NCI-H774 (cell line): ENCODE measurements at regions not wholly inside any gene's neighbourhood (a gene's known extent, or its start where the extent isn't known, plus 50 kb on each side); places are given as distances from the start of the nearest gene placed in this dataset.
"Not testable (repeated sequence)": the region's sequence is repeated elsewhere in the genome, so short reads cannot be mapped to it uniquely, and the experiment has no call there.

Source experiments
- DNase-seq: peaks from one replicate; lab custom pipeline; 2025; lab: John Stamatoyannopoulos, UW

DNA sequence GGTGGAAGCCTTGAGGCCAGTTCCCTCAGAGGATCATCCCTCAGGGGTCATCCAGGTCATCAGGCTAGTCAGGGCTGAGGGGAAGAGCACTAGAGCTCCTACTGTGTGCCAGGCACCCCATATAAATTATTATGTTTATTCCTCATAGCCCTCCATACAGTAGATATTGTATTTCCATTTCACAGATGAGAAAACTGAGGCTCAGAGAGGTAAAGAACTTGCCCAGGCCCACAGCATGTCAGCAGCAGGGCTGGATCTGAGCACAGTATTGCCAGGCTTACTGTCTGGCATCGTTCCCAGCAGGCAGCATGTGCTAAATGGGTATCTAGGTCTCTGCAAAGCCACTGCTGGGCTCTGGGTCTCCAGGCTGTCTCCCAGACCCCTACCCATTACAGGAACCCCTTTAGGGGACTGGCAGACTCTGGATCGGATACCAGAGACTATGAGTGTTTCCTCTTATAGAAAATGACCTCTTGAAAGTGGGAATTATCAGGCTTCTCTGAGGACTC, 153.3 kb downstream of the PTPRU start:
- DNase-seq = no peak

DNA sequence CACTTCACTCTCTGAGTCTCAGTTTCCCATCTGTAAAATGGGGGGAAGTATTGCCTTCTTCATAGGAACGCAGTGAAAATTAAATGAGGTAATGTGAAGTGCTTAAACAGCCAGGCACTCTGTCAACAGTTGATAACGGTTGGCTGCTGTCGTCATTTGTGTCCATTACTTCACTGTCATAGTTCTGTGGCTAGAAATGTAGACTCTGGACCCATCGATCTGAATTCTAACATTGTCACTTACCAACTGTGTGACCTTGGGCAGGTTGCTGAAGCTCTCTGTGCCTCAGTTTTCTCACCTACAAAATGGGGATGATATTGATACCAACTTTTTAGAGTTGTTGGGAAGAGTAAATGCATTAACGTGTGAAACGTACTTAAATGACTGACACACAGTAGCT, 152.6 kb downstream of the PTPRU start:
- no peak for DNase-seq

DNA sequence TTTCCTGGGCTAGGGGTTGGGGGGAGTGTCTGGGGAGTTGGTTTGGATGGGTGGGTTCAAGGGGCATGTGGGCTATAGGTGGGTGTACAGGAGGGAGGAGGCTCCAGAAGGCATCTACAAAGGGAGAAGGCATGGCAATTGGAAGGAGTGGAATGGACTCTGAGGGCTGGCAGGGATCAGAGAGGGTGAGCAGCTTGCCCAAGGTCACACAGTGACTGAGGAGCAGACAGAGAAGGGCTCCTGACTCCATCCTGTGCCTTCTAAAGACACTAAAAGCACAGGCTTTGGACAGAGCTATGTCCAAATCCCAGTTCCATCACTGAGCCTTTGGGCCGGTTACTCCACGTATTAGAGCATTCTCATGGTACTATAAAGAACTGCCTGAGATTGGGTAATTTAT, 151.8 kb downstream of the PTPRU start:
- no peak for DNase-seq

DNA sequence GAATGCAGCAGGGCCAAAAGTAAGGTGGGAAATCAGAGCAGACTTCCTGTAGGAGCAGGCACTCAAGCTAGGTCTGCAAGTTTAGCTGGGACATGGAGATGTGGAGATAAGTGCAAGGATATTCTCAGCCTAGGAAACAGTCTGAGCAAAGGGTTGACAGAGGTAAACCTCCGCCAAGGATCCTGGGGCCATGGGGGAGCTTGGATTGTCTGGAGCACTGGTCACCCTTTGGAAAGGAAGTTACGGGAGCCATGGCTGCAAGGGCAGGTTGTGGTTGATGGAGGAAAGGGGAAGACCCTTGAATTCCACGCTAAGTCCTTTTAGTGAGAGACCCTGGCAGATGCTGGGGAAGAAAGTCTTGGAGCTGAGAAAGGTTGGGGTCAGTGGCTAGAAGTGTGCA, 150.9 kb downstream of the PTPRU start:
- DNase-seq = no peak

DNA sequence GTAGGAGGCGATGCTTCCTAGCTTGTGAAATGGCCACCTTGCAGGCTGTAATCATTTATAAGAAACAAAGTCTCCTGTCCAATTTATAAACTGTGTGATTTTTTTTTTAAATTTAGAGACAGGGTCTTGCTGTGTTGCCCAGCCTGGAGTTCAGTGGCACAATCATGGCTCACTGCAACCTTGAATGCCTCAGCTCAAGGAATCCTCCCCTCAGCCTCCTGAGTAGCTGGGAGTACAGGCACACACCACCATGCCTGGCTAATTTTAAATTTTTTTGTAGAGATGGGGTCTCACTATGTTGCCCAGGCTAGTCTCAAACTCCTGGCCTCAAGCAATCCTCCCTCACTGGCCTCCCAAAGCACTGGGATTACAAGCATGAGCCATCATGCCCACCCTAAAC, 150.1 kb downstream of the PTPRU start:
- not testable (repeated sequence) for DNase-seq

DNA sequence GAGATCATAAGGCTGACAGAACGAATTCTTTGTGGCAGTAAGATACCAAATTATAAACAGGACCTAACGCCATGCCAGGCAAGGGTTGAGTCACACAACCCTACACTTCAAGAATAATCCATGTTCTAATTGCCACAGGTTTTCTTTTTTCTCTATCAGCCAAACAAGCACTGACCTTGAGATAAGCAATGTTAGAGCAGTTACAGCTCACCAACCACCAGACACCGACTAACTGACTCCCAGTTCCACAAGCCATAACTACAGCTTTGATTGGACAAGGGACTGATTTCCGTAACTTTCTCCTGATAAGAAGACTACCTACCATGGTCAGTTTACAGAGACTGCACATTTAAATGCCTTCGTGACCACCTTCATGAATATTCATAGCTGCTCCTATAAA, 149.6 kb downstream of the PTPRU start:
- no peak for DNase-seq

DNA sequence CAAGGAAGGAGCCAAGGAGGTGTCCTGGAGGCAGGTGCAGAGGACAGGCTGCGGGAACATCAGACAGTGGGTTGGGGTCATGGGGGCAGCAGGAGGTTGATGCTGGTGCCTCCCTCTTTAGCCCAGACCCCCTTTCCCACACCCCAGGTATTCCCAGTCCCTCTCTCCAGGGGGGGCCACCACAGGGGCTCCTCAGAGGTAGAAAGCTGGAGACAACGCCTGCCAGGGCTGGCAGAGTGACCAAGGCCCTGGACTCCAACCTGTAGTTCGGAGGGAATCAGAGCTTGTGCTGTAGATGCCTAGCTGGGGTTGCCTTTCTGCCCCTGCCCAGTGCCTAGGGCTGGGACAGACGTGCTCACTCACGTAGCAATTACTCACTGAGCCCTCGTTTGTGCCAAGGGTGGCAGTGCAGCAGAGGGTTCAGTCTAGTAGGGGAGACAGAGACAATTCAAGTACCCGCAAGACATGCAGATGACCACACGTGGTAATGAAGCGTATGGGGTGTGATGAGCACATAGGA, 148.2 kb downstream of the PTPRU start:
- no peak for DNase-seq

DNA sequence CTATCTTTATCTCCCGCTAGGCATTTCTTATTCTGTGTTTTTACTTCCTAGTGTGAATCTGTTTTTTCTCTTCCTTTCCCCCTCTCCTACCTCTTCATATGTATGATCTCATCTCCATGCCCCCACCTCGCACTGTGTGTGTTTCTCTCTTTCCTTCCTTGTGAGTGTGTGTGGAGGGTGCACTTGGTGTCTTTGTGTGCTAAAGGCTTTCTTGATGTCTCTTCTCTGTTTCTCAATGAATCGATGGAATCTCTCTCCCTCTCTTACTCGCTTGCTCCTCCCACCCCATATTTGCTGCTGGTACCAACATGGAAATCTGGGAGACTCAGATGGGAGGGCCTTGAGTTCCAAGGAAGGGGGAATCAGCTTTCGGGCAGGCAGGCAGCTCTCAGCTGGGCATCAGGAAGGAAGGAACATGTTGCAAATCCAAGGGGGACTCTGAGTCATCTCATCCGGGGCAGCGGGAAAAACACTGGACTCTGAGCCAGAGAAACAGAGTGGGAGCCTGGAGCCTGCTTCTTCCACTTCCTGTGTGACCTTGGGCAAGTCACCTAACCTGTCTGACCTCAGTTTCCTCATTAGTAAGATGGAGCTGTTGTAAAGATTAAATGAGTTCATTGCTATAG, 147.5 kb downstream of the PTPRU start:
- DNase-seq = no peak

DNA sequence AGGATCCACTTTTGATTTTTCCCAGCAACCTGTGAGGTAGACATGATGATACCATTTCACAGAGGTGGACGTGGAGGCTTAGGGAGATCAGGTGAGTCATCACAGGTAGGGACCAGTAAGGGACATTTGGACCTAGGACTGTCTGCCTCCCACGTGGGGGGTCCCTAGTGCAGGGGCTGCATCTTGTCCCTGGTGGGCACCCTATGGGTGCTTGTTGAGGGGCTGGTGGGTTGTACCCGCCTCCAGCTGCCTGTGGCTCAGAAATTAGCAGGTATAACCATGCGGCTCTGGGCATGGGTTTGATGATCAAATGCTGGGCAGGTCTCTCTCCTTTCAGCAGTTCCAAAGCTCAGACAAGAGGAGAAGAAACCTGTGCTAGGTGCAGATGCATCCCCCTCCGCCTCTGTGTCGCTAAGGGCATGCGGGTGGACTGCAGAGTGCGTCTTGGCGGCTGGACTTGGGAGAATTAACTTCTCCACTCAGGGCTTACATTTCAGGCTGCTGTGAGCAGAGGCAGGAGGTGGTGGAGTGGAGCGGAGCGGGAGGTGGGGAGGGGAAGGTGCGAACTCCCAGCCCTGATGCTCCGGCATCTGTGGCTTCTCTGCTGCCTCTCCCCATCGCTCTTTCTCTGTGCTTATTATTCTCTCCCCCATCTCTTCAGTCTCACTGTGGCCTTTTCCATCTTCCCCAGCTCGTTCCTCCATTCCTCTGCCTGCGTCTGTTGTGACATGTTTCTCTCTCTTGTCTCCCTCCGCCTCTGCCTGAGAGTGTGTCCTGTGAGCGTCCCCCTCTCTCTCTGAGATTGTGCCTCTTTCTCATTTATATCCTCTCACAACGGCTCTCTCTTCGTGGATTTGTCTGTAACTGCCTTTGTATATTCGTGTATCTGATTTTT, 146.8 kb downstream of the PTPRU start:
- DNase-seq = no peak

DNA sequence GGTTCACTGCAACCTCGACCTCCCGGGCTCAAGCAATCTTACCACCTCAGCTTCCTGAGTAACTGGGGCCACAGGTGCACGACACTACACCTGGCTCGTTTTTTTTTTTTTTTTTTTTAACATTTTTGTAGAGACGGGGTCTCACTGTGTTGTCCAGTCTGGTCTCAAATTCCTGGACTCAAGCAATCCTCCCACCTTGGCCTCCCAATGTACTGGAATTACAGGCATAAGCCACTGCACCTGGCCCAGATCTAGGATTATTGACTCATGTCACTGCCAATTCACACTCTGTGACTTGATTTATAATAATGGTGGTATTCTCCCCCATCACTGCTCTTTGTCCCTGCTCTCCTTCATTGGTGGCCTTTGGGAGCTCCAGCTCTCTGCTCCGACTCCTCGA, 145.1 kb downstream of the PTPRU start:
- DNase-seq = no peak

DNA sequence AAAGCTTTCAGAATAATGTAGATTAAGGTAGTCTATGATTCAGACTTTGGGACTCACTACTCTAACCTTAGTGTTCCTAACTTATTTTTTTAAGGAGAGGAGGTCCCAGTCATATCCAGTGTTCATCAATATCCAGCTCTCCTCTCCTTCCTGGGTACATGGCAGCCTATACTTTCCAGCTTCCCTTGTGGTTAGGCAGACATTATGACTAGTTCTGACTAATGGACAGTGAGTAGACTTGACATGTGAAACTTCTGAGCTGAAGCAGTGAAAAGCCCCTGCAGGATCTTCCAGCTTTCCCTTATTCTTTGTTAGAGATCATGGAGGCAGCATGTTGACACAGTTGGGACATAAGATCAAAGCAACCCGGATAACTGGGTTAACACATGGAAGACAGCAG, 144.2 kb downstream of the PTPRU start:
- DNase-seq = no peak

DNA sequence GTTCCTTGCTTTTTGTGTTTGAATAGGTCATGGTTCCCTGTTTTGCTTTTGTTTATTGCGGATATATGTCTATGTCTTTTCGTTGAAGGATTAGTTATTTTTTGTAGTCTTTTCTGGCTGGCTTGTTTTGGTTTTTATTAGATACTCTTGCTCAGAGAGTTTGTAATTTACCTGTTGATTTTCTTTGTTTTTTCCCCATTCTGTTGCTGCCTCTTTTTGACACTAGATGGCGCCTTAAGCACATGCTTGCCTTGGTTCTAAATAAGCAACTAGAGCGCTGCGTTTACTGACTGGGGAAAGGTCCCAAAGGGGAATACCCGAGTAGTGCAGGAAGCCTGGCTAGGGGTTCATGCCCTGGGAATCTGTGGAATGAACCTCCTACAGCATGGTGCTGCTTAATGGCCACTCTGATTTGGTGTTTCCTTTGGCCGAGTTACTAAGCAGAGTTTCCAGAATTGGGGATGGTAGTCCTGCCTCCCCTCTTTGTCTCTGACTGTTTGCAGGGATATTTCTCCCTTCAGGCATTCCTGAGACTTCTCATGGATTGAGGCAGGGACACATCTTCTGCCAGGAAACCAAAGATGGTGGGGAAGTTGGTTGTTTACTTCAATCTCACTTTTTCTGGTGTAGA, 143.2 kb downstream of the PTPRU start:
- DNase-seq = no peak
